NCI-H2196 treated with DMSO at 0.1 percent for 48 hours (cell line): ENCODE measurements at regions not wholly inside any gene's neighbourhood (a gene's known extent, or its start where the extent isn't known, plus 50 kb on each side); places are given as distances from the start of the nearest gene placed in this dataset.
"Not testable (repeated sequence)": the region's sequence is repeated elsewhere in the genome, so short reads cannot be mapped to it uniquely, and the experiment has no call there.

Experiments
- DNase-seq: peaks from one replicate; lab custom pipeline; 2025; ENCODE audit not compliant: unreplicated experiment; lab: John Stamatoyannopoulos, UW

GRCh38 chr20:51306081-51306480, 236.4 kb downstream of the NFATC2 start:
- DNase-seq = no peak

- no peak for DNase-seq
Measured at GRCh38 chr20:51305316-51306052, 237.0 kb downstream of the NFATC2 start.

GRCh38 chr20:51303731-51304670, 238.5 kb downstream of the NFATC2 start:
- no peak for DNase-seq

GRCh38 chr20:51301026-51301425, 241.5 kb downstream of the NFATC2 start:
- DNase-seq = no peak

GRCh38 chr20:51300104-51300503, 242.4 kb downstream of the NFATC2 start:
- no peak for DNase-seq

GRCh38 chr20:51299413-51299812, 243.1 kb downstream of the NFATC2 start:
- DNase-seq = no peak

GRCh38 chr20:51298141-51298749, 244.3 kb downstream of the NFATC2 start:
- DNase-seq = no peak

GRCh38 chr20:51287628-51288413, 254.7 kb downstream of the NFATC2 start:
- DNase-seq = no peak

GRCh38 chr20:51286758-51287157, 255.8 kb downstream of the NFATC2 start:
- no peak for DNase-seq

- no peak for DNase-seq
Measured at GRCh38 chr20:51285684-51286083, 256.8 kb downstream of the NFATC2 start.

GRCh38 chr20:51284871-51285270, 257.6 kb downstream of the NFATC2 start:
- DNase-seq = no peak

GRCh38 chr20:51284176-51284575, 258.3 kb downstream of the NFATC2 start:
- no peak for DNase-seq

GRCh38 chr20:51281521-51281920, 258.6 kb upstream of the KCNG1 start:
- no peak for DNase-seq

GRCh38 chr20:51280047-51280446, 257.1 kb upstream of the KCNG1 start:
- DNase-seq = no peak

GRCh38 chr20:51277961-51278360, 255.1 kb upstream of the KCNG1 start:
- no peak for DNase-seq

GRCh38 chr20:51276296-51276695, 253.4 kb upstream of the KCNG1 start:
- DNase-seq = no peak

- no peak for DNase-seq
Measured at GRCh38 chr20:51275826-51276225, 252.9 kb upstream of the KCNG1 start.

GRCh38 chr20:51275181-51275580, 252.3 kb upstream of the KCNG1 start:
- DNase-seq = no peak

GRCh38 chr20:51272401-51272800, 249.5 kb upstream of the KCNG1 start:
- DNase-seq = no peak

- DNase-seq = no peak
Measured at GRCh38 chr20:51271931-51272330, 249.0 kb upstream of the KCNG1 start.

- DNase-seq = not testable (repeated sequence)
Measured at GRCh38 chr20:51271289-51271688, 248.4 kb upstream of the KCNG1 start.
